WTC11 (cell line): ENCODE measurements at regions not wholly inside any gene's neighbourhood (a gene's known extent, or its start where the extent isn't known, plus 50 kb on each side); places are given as distances from the start of the nearest gene placed in this dataset.

Source experiments
- ATAC-seq: fragments of 200-7000 bp; cut with Tn5 transposase; 2 replicates; pipeline ENCODE4 v1.10.0; 2021; ENCODE audit warnings: mild to moderate bottlenecking, moderate library complexity
- CTCF ChIA-PET: fragments of 300-600 bp; sonication (Branson Sonifier 250); formaldehyde crosslinking; loops from one replicate; lab custom pipeline; 2021; ENCODE audit warnings: antibody characterized with exemption; lab: Charles Lee
- POLR2A ChIA-PET: fragments of 350-600 bp; sonication (Branson Sonifier 250); formaldehyde crosslinking; loops from one replicate; lab custom pipeline; 2021; ENCODE audit warnings: antibody characterized with exemption; lab: Charles Lee
- DNase-seq: peaks from one replicate; pipeline ENCODE4 v3.0.0; 2021; ENCODE audit warnings: low spot score
- H3K27ac Mint-ChIP-seq: 2 replicates; pipeline ENCODE4 v1.8.0; 2021; ENCODE audit warnings: mixed read lengths
- H3K27me3 Mint-ChIP-seq: 2 replicates; pipeline ENCODE4 v1.8.0; 2021; ENCODE audit warnings: low read depth, mild to moderate bottlenecking, moderate library complexity, mixed read lengths
- H3K36me3 Mint-ChIP-seq: 2 replicates; pipeline ENCODE4 v1.8.0; 2021; ENCODE audit warnings: mixed read lengths
- H3K4me1 Mint-ChIP-seq: 2 replicates; pipeline ENCODE4 v1.8.0; 2022; ENCODE audit warnings: mixed read lengths
- H3K4me3 Mint-ChIP-seq: 2 replicates; pipeline ENCODE4 v1.8.0; 2021; ENCODE audit warnings: mild to moderate bottlenecking, moderate library complexity, mixed read lengths
- H3K9me3 Mint-ChIP-seq: 2 replicates; pipeline ENCODE4 v1.8.0; 2021; ENCODE audit warnings: mixed read lengths
- ATF1 ChIP-seq: sonication (generic); formaldehyde crosslinking; IDR thresholded peaks from 2 replicates; pipeline ENCODE4 v1.8.1; 2023; ENCODE audit warnings: mild to moderate bottlenecking, moderate library complexity, missing genetic modification reagents
- JUN ChIP-seq: sonication (generic); formaldehyde crosslinking; IDR thresholded peaks from 2 replicates; pipeline ENCODE4 v1.8.0; 2023; ENCODE audit warnings: mild to moderate bottlenecking, missing genetic modification reagents
- KAT7 ChIP-seq: sonication (generic); formaldehyde crosslinking; IDR thresholded peaks from 2 replicates; pipeline ENCODE4 v1.8.1; 2023; ENCODE audit warnings: missing genetic modification reagents, mild to moderate bottlenecking, borderline replicate concordance
- OVOL2 ChIP-seq: fragments of 250-450 bp; sonication (Bioruptor Pico); IDR thresholded peaks from 2 replicates; pipeline ENCODE4 v1.9.0; 2021; ENCODE audit warnings: mild to moderate bottlenecking, borderline replicate concordance
- SP1 ChIP-seq: sonication (generic); formaldehyde crosslinking; conservative IDR thresholded peaks from 2 replicates; pipeline ENCODE4 v1.8.1; 2022; ENCODE audit warnings: missing genetic modification reagents
- TEAD4 ChIP-seq: sonication (generic); formaldehyde crosslinking; IDR thresholded peaks from 2 replicates; pipeline ENCODE4 v1.8.0; 2022; ENCODE audit warnings: mild to moderate bottlenecking, missing genetic modification reagents
- ZNF232 ChIP-seq: sonication (generic); formaldehyde crosslinking; IDR thresholded peaks from 2 replicates; pipeline ENCODE4 v1.8.0; 2022; ENCODE audit warnings: mild to moderate bottlenecking, missing genetic modification reagents
- ZNF317 ChIP-seq: sonication (generic); formaldehyde crosslinking; IDR thresholded peaks from 2 replicates; pipeline ENCODE4 v1.8.1; 2023; ENCODE audit warnings: low read depth, mild to moderate bottlenecking, moderate library complexity, missing genetic modification reagents, borderline replicate concordance
- ZNF416 ChIP-seq: fragments of 250-450 bp; sonication (Bioruptor Pico); IDR thresholded peaks from 2 replicates; pipeline ENCODE4 v1.9.0; 2021; ENCODE audit warnings: mild to moderate bottlenecking, inconsistent platforms
- TF ChIP-seq, protein P1 (sequence below): sonication (generic); formaldehyde crosslinking; IDR thresholded peaks from 2 replicates; pipeline ENCODE4 v1.8.1; 2022; ENCODE audit warnings: missing genetic modification reagents, borderline replicate concordance
- TF ChIP-seq, protein P2 (sequence below): sonication (generic); formaldehyde crosslinking; IDR thresholded peaks from 2 replicates; pipeline ENCODE4 v1.8.0; 2022; ENCODE audit warnings: mild to moderate bottlenecking, missing genetic modification reagents
- TF ChIP-seq, protein P3 (sequence below): fragments of 200-600 bp; IDR thresholded peaks from 2 replicates; pipeline ENCODE4 v1.8.0; 2022; ENCODE audit warnings: antibody characterized with exemption
- TF ChIP-seq, protein P4 (sequence below): fragments of 250-450 bp; sonication (Bioruptor Pico); IDR thresholded peaks from 2 replicates; pipeline ENCODE4 v1.9.0; 2021; ENCODE audit warnings: mild to moderate bottlenecking, borderline replicate concordance
- TF ChIP-seq, protein P5 (sequence below): sonication (generic); formaldehyde crosslinking; IDR thresholded peaks from 2 replicates; pipeline ENCODE4 v1.8.1; 2022; ENCODE audit warnings: mild to moderate bottlenecking, missing genetic modification reagents, moderate library complexity, borderline replicate concordance
- TF ChIP-seq, protein P6 (sequence below): fragments of 250-450 bp; sonication (Bioruptor Pico); conservative IDR thresholded peaks from 2 replicates; pipeline ENCODE4 v1.9.0; 2021; ENCODE audit warnings: mild to moderate bottlenecking
- TF ChIP-seq, protein P7 (sequence below): fragments of 250-450 bp; sonication (Bioruptor Pico); IDR thresholded peaks from 2 replicates; pipeline ENCODE4 v1.9.0; 2021; ENCODE audit warnings: mild to moderate bottlenecking
- TF ChIP-seq, protein P8 (sequence below): fragments of 250-450 bp; sonication (Bioruptor Pico); IDR thresholded peaks from 2 replicates; pipeline ENCODE4 v1.8.0; 2021; ENCODE audit warnings: mild to moderate bottlenecking
- TF ChIP-seq, protein P9 (sequence below): sonication (generic); formaldehyde crosslinking; IDR thresholded peaks from 2 replicates; pipeline ENCODE4 v1.8.1; 2022; ENCODE audit warnings: low read depth, missing genetic modification reagents, borderline replicate concordance

DNA sequence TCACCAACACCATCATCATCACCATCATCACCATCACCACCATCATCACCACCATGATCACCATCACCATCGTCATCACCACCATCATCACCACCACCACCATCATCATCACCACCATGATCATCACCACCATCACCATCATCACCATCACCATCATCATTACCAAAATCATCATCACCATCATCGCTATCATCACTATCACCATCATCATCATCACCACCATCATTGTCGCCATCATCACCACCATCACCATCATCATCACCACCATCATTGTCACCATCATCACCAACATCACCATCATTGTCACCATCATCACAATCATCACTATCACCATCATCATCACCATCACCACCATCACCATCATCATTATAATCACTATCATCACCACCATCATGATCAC is 893.5 kb downstream of the TBC1D22A start (continued):
- TF ChIP-seq, protein P1, sequence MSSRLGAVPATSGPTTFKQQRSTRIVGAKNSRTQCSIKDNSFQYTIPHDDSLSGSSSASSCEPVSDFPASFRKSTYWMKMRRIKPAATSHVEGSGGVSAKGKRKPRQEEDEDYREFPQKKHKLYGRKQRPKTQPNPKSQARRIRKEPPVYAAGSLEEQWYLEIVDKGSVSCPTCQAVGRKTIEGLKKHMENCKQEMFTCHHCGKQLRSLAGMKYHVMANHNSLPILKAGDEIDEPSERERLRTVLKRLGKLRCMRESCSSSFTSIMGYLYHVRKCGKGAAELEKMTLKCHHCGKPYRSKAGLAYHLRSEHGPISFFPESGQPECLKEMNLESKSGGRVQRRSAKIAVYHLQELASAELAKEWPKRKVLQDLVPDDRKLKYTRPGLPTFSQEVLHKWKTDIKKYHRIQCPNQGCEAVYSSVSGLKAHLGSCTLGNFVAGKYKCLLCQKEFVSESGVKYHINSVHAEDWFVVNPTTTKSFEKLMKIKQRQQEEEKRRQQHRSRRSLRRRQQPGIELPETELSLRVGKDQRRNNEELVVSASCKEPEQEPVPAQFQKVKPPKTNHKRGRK = no peak
- TF ChIP-seq, protein P2, sequence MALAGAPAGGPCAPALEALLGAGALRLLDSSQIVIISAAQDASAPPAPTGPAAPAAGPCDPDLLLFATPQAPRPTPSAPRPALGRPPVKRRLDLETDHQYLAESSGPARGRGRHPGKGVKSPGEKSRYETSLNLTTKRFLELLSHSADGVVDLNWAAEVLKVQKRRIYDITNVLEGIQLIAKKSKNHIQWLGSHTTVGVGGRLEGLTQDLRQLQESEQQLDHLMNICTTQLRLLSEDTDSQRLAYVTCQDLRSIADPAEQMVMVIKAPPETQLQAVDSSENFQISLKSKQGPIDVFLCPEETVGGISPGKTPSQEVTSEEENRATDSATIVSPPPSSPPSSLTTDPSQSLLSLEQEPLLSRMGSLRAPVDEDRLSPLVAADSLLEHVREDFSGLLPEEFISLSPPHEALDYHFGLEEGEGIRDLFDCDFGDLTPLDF (CRISPR knock-in tag) = no peak
- no peak for TF ChIP-seq ZNF317
- TF ChIP-seq, protein P3, sequence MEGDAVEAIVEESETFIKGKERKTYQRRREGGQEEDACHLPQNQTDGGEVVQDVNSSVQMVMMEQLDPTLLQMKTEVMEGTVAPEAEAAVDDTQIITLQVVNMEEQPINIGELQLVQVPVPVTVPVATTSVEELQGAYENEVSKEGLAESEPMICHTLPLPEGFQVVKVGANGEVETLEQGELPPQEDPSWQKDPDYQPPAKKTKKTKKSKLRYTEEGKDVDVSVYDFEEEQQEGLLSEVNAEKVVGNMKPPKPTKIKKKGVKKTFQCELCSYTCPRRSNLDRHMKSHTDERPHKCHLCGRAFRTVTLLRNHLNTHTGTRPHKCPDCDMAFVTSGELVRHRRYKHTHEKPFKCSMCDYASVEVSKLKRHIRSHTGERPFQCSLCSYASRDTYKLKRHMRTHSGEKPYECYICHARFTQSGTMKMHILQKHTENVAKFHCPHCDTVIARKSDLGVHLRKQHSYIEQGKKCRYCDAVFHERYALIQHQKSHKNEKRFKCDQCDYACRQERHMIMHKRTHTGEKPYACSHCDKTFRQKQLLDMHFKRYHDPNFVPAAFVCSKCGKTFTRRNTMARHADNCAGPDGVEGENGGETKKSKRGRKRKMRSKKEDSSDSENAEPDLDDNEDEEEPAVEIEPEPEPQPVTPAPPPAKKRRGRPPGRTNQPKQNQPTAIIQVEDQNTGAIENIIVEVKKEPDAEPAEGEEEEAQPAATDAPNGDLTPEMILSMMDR = no peak
- TF ChIP-seq TEAD4 (CRISPR knock-in tag) = no peak
- TF ChIP-seq, protein P4, sequence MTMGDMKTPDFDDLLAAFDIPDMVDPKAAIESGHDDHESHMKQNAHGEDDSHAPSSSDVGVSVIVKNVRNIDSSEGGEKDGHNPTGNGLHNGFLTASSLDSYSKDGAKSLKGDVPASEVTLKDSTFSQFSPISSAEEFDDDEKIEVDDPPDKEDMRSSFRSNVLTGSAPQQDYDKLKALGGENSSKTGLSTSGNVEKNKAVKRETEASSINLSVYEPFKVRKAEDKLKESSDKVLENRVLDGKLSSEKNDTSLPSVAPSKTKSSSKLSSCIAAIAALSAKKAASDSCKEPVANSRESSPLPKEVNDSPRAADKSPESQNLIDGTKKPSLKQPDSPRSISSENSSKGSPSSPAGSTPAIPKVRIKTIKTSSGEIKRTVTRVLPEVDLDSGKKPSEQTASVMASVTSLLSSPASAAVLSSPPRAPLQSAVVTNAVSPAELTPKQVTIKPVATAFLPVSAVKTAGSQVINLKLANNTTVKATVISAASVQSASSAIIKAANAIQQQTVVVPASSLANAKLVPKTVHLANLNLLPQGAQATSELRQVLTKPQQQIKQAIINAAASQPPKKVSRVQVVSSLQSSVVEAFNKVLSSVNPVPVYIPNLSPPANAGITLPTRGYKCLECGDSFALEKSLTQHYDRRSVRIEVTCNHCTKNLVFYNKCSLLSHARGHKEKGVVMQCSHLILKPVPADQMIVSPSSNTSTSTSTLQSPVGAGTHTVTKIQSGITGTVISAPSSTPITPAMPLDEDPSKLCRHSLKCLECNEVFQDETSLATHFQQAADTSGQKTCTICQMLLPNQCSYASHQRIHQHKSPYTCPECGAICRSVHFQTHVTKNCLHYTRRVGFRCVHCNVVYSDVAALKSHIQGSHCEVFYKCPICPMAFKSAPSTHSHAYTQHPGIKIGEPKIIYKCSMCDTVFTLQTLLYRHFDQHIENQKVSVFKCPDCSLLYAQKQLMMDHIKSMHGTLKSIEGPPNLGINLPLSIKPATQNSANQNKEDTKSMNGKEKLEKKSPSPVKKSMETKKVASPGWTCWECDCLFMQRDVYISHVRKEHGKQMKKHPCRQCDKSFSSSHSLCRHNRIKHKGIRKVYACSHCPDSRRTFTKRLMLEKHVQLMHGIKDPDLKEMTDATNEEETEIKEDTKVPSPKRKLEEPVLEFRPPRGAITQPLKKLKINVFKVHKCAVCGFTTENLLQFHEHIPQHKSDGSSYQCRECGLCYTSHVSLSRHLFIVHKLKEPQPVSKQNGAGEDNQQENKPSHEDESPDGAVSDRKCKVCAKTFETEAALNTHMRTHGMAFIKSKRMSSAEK (CRISPR knock-in tag) = no peak
- no peak for TF ChIP-seq OVOL2 (CRISPR knock-in tag)
- TF ChIP-seq KAT7 = no peak
- no peak for TF ChIP-seq ZNF232 (CRISPR knock-in tag)
- TF ChIP-seq ZNF416 (CRISPR knock-in tag) = no peak

DNA sequence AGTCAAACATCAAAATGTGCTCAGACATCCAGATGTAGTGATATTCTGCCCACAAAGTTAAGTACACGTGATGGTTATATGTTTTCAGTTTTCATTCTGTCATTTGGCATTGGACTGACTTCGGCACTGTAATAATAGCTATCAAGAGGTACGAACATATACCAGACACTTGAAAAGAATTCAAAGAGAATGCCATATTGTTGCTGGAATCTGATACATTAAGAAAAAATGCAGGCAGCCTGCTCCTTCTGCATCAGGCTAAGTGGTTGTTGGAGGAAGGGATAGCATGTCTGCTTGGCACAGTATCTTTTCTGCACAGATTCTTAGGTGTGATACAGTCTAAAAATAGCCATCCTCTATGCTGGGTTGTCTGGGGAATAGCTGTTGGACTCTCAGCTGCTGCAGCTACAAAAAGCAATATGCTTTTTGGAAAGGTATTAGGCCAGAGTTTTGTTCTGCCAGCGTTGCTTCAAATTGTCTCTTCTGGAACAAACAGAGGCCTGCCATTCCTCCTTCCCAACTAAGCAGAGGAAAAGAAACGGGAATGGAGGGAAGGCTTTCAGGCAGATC is 892.6 kb downstream of the TBC1D22A start:
- Mint-ChIP-seq H3K4me3 (no peak overlapping the region), H3K4me1 (peaks cover 9% of the 10 kb centered on the region), H3K27ac (no peak overlapping the region), H3K36me3 (peaks cover 8% of the 10 kb centered on the region), H3K27me3 (peaks cover 33% of the 10 kb centered on the region), H3K9me3 (peaks cover 26% of the 10 kb centered on the region)
- ATAC-seq (no peak), DNase-seq (no peak)
- ChIA-PET CTCF (no interaction called here), POLR2A (no interaction called here)
- TF ChIP-seq, protein P1 = no peak
- TF ChIP-seq SP1 (no peak), JUN (CRISPR knock-in tag) (no peak), ATF1 (CRISPR knock-in tag) (no peak)
- TF ChIP-seq, protein P5, sequence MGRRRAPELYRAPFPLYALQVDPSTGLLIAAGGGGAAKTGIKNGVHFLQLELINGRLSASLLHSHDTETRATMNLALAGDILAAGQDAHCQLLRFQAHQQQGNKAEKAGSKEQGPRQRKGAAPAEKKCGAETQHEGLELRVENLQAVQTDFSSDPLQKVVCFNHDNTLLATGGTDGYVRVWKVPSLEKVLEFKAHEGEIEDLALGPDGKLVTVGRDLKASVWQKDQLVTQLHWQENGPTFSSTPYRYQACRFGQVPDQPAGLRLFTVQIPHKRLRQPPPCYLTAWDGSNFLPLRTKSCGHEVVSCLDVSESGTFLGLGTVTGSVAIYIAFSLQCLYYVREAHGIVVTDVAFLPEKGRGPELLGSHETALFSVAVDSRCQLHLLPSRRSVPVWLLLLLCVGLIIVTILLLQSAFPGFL (CRISPR knock-in tag) = no peak
- TF ChIP-seq, protein P6, sequence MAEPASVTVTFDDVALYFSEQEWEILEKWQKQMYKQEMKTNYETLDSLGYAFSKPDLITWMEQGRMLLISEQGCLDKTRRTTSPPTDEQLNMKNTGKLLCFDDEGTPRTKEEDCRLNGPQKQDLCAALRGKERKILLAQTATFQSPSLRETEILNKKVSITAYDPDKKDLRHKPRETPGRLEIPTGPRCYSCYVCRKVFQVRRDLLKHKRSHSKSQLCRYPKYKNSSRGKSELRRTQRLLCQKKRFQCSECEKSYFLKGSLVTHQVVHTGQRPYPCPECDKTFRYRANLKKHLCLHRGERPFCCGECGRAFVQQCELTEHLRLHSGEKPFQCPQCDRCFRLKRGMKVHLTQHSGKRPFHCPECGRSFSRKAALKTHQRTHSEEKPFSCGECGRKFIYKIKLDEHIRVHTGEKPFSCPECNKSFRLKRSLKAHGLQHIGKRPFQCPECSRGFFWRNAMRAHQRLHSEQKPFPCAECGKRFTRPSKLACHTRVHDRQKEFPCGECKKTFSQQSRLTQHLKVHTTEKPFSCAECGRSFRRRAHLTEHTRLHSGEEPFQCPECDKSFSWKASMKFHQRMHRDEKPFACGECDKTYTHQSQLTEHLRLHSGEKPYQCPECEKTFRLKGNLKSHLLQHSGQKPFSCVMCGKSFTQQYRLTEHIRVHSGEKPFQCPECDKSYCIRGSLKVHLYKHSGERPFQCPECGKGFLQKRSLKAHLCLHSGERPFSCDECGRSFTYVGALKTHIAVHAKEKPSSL (CRISPR knock-in tag) = no peak
- TF ChIP-seq, protein P7, sequence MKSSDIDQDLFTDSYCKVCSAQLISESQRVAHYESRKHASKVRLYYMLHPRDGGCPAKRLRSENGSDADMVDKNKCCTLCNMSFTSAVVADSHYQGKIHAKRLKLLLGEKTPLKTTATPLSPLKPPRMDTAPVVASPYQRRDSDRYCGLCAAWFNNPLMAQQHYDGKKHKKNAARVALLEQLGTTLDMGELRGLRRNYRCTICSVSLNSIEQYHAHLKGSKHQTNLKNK (CRISPR knock-in tag) = no peak
- TF ChIP-seq, protein P8, sequence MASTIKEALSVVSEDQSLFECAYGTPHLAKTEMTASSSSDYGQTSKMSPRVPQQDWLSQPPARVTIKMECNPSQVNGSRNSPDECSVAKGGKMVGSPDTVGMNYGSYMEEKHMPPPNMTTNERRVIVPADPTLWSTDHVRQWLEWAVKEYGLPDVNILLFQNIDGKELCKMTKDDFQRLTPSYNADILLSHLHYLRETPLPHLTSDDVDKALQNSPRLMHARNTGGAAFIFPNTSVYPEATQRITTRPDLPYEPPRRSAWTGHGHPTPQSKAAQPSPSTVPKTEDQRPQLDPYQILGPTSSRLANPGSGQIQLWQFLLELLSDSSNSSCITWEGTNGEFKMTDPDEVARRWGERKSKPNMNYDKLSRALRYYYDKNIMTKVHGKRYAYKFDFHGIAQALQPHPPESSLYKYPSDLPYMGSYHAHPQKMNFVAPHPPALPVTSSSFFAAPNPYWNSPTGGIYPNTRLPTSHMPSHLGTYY (CRISPR knock-in tag) = no peak
- TF ChIP-seq, protein P9, sequence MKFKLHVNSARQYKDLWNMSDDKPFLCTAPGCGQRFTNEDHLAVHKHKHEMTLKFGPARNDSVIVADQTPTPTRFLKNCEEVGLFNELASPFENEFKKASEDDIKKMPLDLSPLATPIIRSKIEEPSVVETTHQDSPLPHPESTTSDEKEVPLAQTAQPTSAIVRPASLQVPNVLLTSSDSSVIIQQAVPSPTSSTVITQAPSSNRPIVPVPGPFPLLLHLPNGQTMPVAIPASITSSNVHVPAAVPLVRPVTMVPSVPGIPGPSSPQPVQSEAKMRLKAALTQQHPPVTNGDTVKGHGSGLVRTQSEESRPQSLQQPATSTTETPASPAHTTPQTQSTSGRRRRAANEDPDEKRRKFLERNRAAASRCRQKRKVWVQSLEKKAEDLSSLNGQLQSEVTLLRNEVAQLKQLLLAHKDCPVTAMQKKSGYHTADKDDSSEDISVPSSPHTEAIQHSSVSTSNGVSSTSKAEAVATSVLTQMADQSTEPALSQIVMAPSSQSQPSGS = no peak
